GM23338 (cell line): ENCODE measurements at regions not wholly inside any gene's neighbourhood (a gene's known extent, or its start where the extent isn't known, plus 50 kb on each side); places are given as distances from the start of the nearest gene placed in this dataset.

Experiments used
- ATAC-seq: fragments of 200-7000 bp; cut with Tn5 transposase; 3 replicates; pipeline ENCODE4 v1.9.1; 2020
- DNase-seq: peaks from one replicate; pipeline ENCODE4 v3.0.0-alpha.2; 2015; ENCODE audit warnings: low spot score
- H2AFZ ChIP-seq: fragments of 200-600 bp; sonication (generic); 2 replicates; pipeline ENCODE4 v1.8.0; 2016; ENCODE audit warnings: antibody characterized with exemption, mild to moderate bottlenecking, moderate library complexity
- H3F3A ChIP-seq: fragments of 200-600 bp; sonication (generic); replicated peaks from 2 replicates; pipeline ENCODE4 v1.8.0; 2017; ENCODE audit warnings: antibody characterized with exemption, mixed run types, low read depth
- H3K27ac ChIP-seq: fragments of 200-600 bp; sonication (generic); 2 replicates; pipeline ENCODE4 v1.6.1; 2016; ENCODE audit warnings: low read depth
- H3K27me3 ChIP-seq: fragments of 200-600 bp; sonication (generic); 2 replicates; pipeline ENCODE4 v1.8.0; 2016; ENCODE audit warnings: mild to moderate bottlenecking, mixed run types, moderate library complexity; ENCODE audit not compliant: insufficient read depth
- H3K36me3 ChIP-seq: fragments of 200-600 bp; sonication (generic); 2 replicates; pipeline ENCODE4 v1.8.0; 2016; ENCODE audit warnings: mild to moderate bottlenecking; ENCODE audit not compliant: insufficient read depth
- H3K4me1 ChIP-seq: fragments of 200-600 bp; sonication (generic); 2 replicates; pipeline ENCODE4 v1.8.0; 2016; ENCODE audit warnings: mild to moderate bottlenecking, moderate library complexity; ENCODE audit not compliant: insufficient read depth
- H3K4me2 ChIP-seq: fragments of 200-600 bp; sonication (generic); 2 replicates; pipeline ENCODE4 v1.7.1; 2017; ENCODE audit warnings: mixed run types
- H3K4me3 ChIP-seq: fragments of 200-600 bp; sonication (generic); 2 replicates; pipeline ENCODE4 v1.6.1; 2016; ENCODE audit warnings: mixed run types
- H3K79me2 ChIP-seq: fragments of 200-600 bp; sonication (generic); replicated peaks from 2 replicates; pipeline ENCODE4 v1.8.0; 2017; ENCODE audit warnings: mild to moderate bottlenecking; ENCODE audit not compliant: insufficient read depth
- H3K9me2 ChIP-seq: fragments of 200-600 bp; sonication (generic); 2 replicates; pipeline ENCODE4 v1.8.0; 2017; ENCODE audit not compliant: insufficient read depth
- H4K20me1 ChIP-seq: fragments of 200-600 bp; sonication (generic); replicated peaks from 2 replicates; pipeline ENCODE4 v1.8.0; 2017; ENCODE audit warnings: mild to moderate bottlenecking; ENCODE audit not compliant: insufficient read depth
- H3K27ac Mint-ChIP-seq: 2 replicates; pipeline ENCODE4 v1.8.0; 2020; ENCODE audit warnings: inconsistent platforms, mild to moderate bottlenecking, moderate library complexity, mixed read lengths
- H3K27me3 Mint-ChIP-seq: 3 replicates; pipeline ENCODE4 v1.8.0; 2022; ENCODE audit warnings: low read depth, mild to moderate bottlenecking, moderate library complexity, mixed read lengths, inconsistent platforms; ENCODE audit not compliant: insufficient read depth, poor library complexity
- H3K36me3 Mint-ChIP-seq: 3 replicates; pipeline ENCODE4 v1.8.0; 2021; ENCODE audit warnings: low read depth, mild to moderate bottlenecking, inconsistent platforms, moderate library complexity, mixed read lengths
- H3K4me1 Mint-ChIP-seq: 3 replicates; pipeline ENCODE4 v1.8.0; 2020; ENCODE audit warnings: mild to moderate bottlenecking, inconsistent platforms, mixed read lengths
- H3K4me3 Mint-ChIP-seq: 3 replicates; pipeline ENCODE4 v1.8.0; 2021; ENCODE audit warnings: moderate library complexity, mild to moderate bottlenecking, inconsistent platforms, mixed read lengths
- H3K9me3 Mint-ChIP-seq: 3 replicates; pipeline ENCODE4 v1.8.0; 2020; ENCODE audit warnings: moderate library complexity, mild to moderate bottlenecking, inconsistent platforms, mixed read lengths
- CREB1 ChIP-seq: fragments of 250-450 bp; sonication (Bioruptor Pico); IDR thresholded peaks from 2 replicates; pipeline ENCODE4 v1.5.0; 2020; ENCODE audit warnings: low read depth, mild to moderate bottlenecking, moderate library complexity
- CTCF ChIP-seq, 2 experiments: fragments of 200-600 bp in 1 of 2; sonication (generic) in 1 of 2; conservative IDR thresholded peaks; 2 replicates each; pipeline versions ENCODE4 v1.5.1 to v1.6.1; 2016 to 2017; ENCODE audit warnings: antibody characterized with exemption in 2 of 2, low read depth in 2 of 2, mild to moderate bottlenecking in 2 of 2, moderate library complexity in 1 of 2
- ETS1 ChIP-seq: IDR thresholded peaks from 2 replicates; pipeline ENCODE4 v1.6.1; 2016; ENCODE audit warnings: antibody characterized with exemption
- EZH2 ChIP-seq: fragments of 200-600 bp; sonication (generic); IDR thresholded peaks from one replicate; pipeline ENCODE4 v1.8.0; 2017; ENCODE audit warnings: antibody characterized with exemption, mild to moderate bottlenecking, low read depth; ENCODE audit not compliant: unreplicated experiment
- EZH2phosphoT487 ChIP-seq: fragments of 200-600 bp; sonication (generic); IDR thresholded peaks from one replicate; pipeline ENCODE4 v1.8.1; 2018; ENCODE audit warnings: antibody characterized with exemption; ENCODE audit not compliant: unreplicated experiment
- JUNB ChIP-seq: IDR thresholded peaks from one replicate; pipeline ENCODE4 v1.6.1; 2016; ENCODE audit warnings: antibody characterized with exemption; ENCODE audit not compliant: unreplicated experiment
- NANOG ChIP-seq: IDR thresholded peaks from 2 replicates; pipeline ENCODE4 v1.6.1; 2016; ENCODE audit warnings: antibody characterized with exemption, borderline replicate concordance
- POLR2AphosphoS5 ChIP-seq: IDR thresholded peaks from 2 replicates; pipeline ENCODE4 v1.6.1; 2016; ENCODE audit warnings: antibody characterized with exemption, low read depth
- REST ChIP-seq: IDR thresholded peaks from one replicate; pipeline ENCODE4 v1.6.1; 2018; ENCODE audit warnings: antibody characterized with exemption; ENCODE audit not compliant: unreplicated experiment
- STAT1 ChIP-seq: IDR thresholded peaks from one replicate; pipeline ENCODE4 v1.6.1; 2016; ENCODE audit warnings: antibody characterized with exemption; ENCODE audit not compliant: unreplicated experiment
- ZNF114 ChIP-seq: fragments of 250-450 bp; sonication (Bioruptor Pico); IDR thresholded peaks from 2 replicates; pipeline ENCODE4 v1.5.0; 2020; ENCODE audit warnings: mild to moderate bottlenecking, moderate library complexity
- ZNF331 ChIP-seq: fragments of 250-450 bp; sonication (Bioruptor Pico); IDR thresholded peaks from 2 replicates; pipeline ENCODE4 v1.5.0; 2020; ENCODE audit warnings: low read depth, mild to moderate bottlenecking, moderate library complexity
- ZNF462 ChIP-seq: fragments of 250-450 bp; sonication (Bioruptor Pico); IDR thresholded peaks from 2 replicates; pipeline ENCODE4 v1.5.0; 2020; ENCODE audit warnings: mild to moderate bottlenecking, moderate library complexity

GRCh38 chr4:79148369-79148768 is 177.5 kb downstream of the NAA11 start:
- no peak for DNase-seq
- no peak overlapping the region for H2AFZ ChIP-seq
- no peaks in the 10 kb centered on the region for H3K36me3 ChIP-seq
- ATAC-seq, result no peak
- TF ChIP-seq STAT1, result no peak
- no peak for TF ChIP-seq POLR2AphosphoS5
- no peak for TF ChIP-seq EZH2
- TF ChIP-seq ZNF331 (CRISPR knock-in tag), result no peak
- TF ChIP-seq JUNB, result no peak
- TF ChIP-seq CTCF (conservative IDR thresholded peaks at IDR 0.05; ENCODE audit: low read depth in 2 of 2), result no peak
- no peak for TF ChIP-seq REST
- TF ChIP-seq ZNF114 (CRISPR knock-in tag), result no peak
- no peak for TF ChIP-seq NANOG
- TF ChIP-seq ETS1, result no peak
- no peak for TF ChIP-seq CREB1 (CRISPR knock-in tag)
- no peak for TF ChIP-seq EZH2phosphoT487
- TF ChIP-seq ZNF462 (CRISPR knock-in tag), result no peak
- H3K4me2 ChIP-seq, result no peak overlapping the region
- no peak overlapping the region for H3K27ac ChIP-seq
- no peak overlapping the region for H3K4me3 ChIP-seq
- Mint-ChIP-seq H3K9me3 (peaks cover 8% of the 10 kb centered on the region; the same call in 1 of the 3 replicates), H3K4me1 (no peaks in the 10 kb centered on the region), H3K27me3 (no peaks in the 10 kb centered on the region), H3K36me3 (no peaks in the 10 kb centered on the region; the same call in 2 of the 3 replicates), H3K4me3 (no peak overlapping the region), H3K27ac (no peak overlapping the region)
- no peaks in the 10 kb centered on the region for H3K79me2 ChIP-seq
- no peaks in the 10 kb centered on the region for H4K20me1 ChIP-seq
- H3K27me3 ChIP-seq, result no peaks in the 10 kb centered on the region
- no peaks in the 10 kb centered on the region for H3F3A ChIP-seq
- H3K9me2 ChIP-seq, result no peaks in the 10 kb centered on the region
- no peaks in the 10 kb centered on the region for H3K4me1 ChIP-seq
